AG09319 (cell line): ENCODE measurements at regions not wholly inside any gene's neighbourhood (a gene's known extent, or its start where the extent isn't known, plus 50 kb on each side); places are given as distances from the start of the nearest gene placed in this dataset.

Experiments
- DNase-seq: peaks from one replicate; pipeline ENCODE4 v3.0.0-alpha.2; 2010; ENCODE audit warnings: low read depth; ENCODE audit errors: extremely low read depth
- CTCF ChIP-seq: IDR thresholded peaks from 2 replicates; pipeline ENCODE4 v1.5.1; 2011; ENCODE audit warnings: low read depth, mild to moderate bottlenecking, inconsistent platforms, low read length, moderate library complexity

- no peak for TF ChIP-seq CTCF
- DNase-seq, result no peak
These were observed 339.2 kb downstream of the DCAF12L2 start for GRCh38 chrX:125826774-125827451.

GRCh38 chrX:125846271-125846670, 319.8 kb downstream of the DCAF12L2 start:
- DNase-seq, result no peak
- no peak for TF ChIP-seq CTCF

GRCh38 chrX:125850693-125851092, 315.4 kb downstream of the DCAF12L2 start:
- no peak for DNase-seq
- TF ChIP-seq CTCF, result no peak

- no peak for DNase-seq
These were observed 282.9 kb downstream of the DCAF12L2 start for GRCh38 chrX:125883169-125883568.

GRCh38 chrX:125894947-125895346, 271.1 kb downstream of the DCAF12L2 start:
- no peak for TF ChIP-seq CTCF
- no peak for DNase-seq

More at GRCh38 chrX:125883169-125883568, 282.9 kb downstream of the DCAF12L2 start:
- TF ChIP-seq CTCF, result no peak

GRCh38 chrX:125895518-125895917, 270.6 kb downstream of the DCAF12L2 start:
- TF ChIP-seq CTCF, result no peak
- no peak for DNase-seq

- DNase-seq, result no peak
- TF ChIP-seq CTCF, result no peak
These were observed 239.8 kb downstream of the DCAF12L2 start for GRCh38 chrX:125926295-125926694.
